ENCODE measurements at regions not wholly inside any gene's neighbourhood (a gene's known extent, or its start where the extent isn't known, plus 50 kb on each side); places are given as distances from the start of the nearest gene placed in this dataset.

DNA sequence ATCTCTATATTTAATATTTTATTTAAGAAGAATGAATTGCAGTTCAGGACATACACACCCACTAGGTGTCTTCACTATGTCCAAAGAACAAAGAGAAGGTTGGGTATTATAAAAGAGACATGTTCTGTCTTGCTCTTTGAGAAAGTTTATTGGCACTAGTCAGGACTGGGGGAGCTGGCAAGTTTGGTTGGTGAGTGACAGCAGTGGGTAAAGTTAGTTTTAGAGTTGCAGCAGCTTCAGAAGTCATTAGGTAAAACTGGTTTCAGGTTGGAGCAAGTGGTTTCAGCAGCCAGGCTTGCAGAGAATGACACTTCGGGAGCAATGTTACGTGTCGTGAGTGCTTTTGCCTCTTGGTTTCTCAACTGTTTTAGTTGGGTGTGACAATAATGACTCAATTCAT lies 142.2 kb upstream of the HS3ST3A1 start:
- no peaks in the 10 kb centered on the region for H3K9me2 ChIP-seq (ENCODE audit: insufficient read depth)
- Mint-ChIP-seq H3K4me1 (no peaks in the 10 kb centered on the region), H3K9me3 (0 out of 3 replicates have a peak, but pooled peaks cover 3% of the 10 kb centered on the region), H3K27ac (no peak overlapping the region), H3K36me3 (ENCODE audit: low read depth) (peaks cover 3% of the 10 kb centered on the region), H3K4me3 (no peak overlapping the region), H3K27me3 (ENCODE audit: insufficient read depth, low read depth, poor library complexity) (peaks cover 3% of the 10 kb centered on the region)
- no peak for DNase-seq (ENCODE audit: low spot score)
- no peaks in the 10 kb centered on the region for H3K36me3 ChIP-seq (ENCODE audit: insufficient read depth)
- no peak overlapping the region for H2AFZ ChIP-seq
- TF ChIP-seq POLR2AphosphoS5 (IDR thresholded peaks at IDR 0.05; ENCODE audit: low read depth), result no peak
- no peak for TF ChIP-seq EZH2 (IDR thresholded peaks at IDR 0.05; ENCODE audit: low read depth, unreplicated experiment)
- TF ChIP-seq NANOG (IDR thresholded peaks at IDR 0.05; ENCODE audit: borderline replicate concordance), result no peak
- no peak for TF ChIP-seq CREB1 (CRISPR knock-in tag; IDR thresholded peaks at IDR 0.05; ENCODE audit: low read depth)
- no peak for TF ChIP-seq STAT1 (IDR thresholded peaks at IDR 0.05; ENCODE audit: unreplicated experiment)
- TF ChIP-seq, protein P1, sequence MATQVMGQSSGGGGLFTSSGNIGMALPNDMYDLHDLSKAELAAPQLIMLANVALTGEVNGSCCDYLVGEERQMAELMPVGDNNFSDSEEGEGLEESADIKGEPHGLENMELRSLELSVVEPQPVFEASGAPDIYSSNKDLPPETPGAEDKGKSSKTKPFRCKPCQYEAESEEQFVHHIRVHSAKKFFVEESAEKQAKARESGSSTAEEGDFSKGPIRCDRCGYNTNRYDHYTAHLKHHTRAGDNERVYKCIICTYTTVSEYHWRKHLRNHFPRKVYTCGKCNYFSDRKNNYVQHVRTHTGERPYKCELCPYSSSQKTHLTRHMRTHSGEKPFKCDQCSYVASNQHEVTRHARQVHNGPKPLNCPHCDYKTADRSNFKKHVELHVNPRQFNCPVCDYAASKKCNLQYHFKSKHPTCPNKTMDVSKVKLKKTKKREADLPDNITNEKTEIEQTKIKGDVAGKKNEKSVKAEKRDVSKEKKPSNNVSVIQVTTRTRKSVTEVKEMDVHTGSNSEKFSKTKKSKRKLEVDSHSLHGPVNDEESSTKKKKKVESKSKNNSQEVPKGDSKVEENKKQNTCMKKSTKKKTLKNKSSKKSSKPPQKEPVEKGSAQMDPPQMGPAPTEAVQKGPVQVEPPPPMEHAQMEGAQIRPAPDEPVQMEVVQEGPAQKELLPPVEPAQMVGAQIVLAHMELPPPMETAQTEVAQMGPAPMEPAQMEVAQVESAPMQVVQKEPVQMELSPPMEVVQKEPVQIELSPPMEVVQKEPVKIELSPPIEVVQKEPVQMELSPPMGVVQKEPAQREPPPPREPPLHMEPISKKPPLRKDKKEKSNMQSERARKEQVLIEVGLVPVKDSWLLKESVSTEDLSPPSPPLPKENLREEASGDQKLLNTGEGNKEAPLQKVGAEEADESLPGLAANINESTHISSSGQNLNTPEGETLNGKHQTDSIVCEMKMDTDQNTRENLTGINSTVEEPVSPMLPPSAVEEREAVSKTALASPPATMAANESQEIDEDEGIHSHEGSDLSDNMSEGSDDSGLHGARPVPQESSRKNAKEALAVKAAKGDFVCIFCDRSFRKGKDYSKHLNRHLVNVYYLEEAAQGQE (IDR thresholded peaks at IDR 0.05; ENCODE audit: unreplicated experiment), result no peak
- no peak for TF ChIP-seq ZNF114 (CRISPR knock-in tag; IDR thresholded peaks at IDR 0.05)
- TF ChIP-seq, protein P2, sequence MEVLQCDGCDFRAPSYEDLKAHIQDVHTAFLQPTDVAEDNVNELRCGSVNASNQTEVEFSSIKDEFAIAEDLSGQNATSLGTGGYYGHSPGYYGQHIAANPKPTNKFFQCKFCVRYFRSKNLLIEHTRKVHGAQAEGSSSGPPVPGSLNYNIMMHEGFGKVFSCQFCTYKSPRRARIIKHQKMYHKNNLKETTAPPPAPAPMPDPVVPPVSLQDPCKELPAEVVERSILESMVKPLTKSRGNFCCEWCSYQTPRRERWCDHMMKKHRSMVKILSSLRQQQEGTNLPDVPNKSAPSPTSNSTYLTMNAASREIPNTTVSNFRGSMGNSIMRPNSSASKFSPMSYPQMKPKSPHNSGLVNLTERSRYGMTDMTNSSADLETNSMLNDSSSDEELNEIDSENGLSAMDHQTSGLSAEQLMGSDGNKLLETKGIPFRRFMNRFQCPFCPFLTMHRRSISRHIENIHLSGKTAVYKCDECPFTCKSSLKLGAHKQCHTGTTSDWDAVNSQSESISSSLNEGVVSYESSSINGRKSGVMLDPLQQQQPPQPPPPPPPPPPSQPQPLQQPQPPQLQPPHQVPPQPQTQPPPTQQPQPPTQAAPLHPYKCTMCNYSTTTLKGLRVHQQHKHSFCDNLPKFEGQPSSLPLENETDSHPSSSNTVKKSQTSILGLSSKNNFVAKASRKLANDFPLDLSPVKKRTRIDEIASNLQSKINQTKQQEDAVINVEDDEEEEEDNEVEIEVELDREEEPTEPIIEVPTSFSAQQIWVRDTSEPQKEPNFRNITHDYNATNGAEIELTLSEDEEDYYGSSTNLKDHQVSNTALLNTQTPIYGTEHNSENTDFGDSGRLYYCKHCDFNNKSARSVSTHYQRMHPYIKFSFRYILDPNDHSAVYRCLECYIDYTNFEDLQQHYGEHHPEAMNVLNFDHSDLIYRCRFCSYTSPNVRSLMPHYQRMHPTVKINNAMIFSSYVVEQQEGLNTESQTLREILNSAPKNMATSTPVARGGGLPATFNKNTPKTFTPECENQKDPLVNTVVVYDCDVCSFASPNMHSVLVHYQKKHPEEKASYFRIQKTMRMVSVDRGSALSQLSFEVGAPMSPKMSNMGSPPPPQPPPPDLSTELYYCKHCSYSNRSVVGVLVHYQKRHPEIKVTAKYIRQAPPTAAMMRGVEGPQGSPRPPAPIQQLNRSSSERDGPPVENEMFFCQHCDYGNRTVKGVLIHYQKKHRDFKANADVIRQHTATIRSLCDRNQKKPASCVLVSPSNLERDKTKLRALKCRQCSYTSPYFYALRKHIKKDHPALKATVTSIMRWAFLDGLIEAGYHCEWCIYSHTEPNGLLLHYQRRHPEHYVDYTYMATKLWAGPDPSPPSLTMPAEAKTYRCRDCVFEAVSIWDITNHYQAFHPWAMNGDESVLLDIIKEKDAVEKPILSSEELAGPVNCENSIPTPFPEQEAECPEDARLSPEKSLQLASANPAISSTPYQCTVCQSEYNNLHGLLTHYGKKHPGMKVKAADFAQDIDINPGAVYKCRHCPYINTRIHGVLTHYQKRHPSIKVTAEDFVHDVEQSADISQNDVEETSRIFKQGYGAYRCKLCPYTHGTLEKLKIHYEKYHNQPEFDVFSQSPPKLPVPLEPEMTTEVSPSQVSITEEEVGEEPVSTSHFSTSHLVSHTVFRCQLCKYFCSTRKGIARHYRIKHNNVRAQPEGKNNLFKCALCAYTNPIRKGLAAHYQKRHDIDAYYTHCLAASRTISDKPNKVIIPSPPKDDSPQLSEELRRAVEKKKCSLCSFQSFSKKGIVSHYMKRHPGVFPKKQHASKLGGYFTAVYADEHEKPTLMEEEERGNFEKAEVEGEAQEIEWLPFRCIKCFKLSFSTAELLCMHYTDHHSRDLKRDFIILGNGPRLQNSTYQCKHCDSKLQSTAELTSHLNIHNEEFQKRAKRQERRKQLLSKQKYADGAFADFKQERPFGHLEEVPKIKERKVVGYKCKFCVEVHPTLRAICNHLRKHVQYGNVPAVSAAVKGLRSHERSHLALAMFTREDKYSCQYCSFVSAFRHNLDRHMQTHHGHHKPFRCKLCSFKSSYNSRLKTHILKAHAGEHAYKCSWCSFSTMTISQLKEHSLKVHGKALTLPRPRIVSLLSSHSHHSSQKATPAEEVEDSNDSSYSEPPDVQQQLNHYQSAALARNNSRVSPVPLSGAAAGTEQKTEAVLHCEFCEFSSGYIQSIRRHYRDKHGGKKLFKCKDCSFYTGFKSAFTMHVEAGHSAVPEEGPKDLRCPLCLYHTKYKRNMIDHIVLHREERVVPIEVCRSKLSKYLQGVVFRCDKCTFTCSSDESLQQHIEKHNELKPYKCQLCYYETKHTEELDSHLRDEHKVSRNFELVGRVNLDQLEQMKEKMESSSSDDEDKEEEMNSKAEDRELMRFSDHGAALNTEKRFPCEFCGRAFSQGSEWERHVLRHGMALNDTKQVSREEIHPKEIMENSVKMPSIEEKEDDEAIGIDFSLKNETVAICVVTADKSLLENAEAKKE (CRISPR knock-in tag; IDR thresholded peaks at IDR 0.05), result no peak
- TF ChIP-seq, protein P3, sequence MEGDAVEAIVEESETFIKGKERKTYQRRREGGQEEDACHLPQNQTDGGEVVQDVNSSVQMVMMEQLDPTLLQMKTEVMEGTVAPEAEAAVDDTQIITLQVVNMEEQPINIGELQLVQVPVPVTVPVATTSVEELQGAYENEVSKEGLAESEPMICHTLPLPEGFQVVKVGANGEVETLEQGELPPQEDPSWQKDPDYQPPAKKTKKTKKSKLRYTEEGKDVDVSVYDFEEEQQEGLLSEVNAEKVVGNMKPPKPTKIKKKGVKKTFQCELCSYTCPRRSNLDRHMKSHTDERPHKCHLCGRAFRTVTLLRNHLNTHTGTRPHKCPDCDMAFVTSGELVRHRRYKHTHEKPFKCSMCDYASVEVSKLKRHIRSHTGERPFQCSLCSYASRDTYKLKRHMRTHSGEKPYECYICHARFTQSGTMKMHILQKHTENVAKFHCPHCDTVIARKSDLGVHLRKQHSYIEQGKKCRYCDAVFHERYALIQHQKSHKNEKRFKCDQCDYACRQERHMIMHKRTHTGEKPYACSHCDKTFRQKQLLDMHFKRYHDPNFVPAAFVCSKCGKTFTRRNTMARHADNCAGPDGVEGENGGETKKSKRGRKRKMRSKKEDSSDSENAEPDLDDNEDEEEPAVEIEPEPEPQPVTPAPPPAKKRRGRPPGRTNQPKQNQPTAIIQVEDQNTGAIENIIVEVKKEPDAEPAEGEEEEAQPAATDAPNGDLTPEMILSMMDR (conservative IDR thresholded peaks at IDR 0.05; ENCODE audit: low read depth in 2 of 2), result no peak
- no peak for TF ChIP-seq JUNB (IDR thresholded peaks at IDR 0.05; ENCODE audit: unreplicated experiment)
- no peak for TF ChIP-seq EZH2phosphoT487 (IDR thresholded peaks at IDR 0.05; ENCODE audit: unreplicated experiment)
- TF ChIP-seq, protein P4, sequence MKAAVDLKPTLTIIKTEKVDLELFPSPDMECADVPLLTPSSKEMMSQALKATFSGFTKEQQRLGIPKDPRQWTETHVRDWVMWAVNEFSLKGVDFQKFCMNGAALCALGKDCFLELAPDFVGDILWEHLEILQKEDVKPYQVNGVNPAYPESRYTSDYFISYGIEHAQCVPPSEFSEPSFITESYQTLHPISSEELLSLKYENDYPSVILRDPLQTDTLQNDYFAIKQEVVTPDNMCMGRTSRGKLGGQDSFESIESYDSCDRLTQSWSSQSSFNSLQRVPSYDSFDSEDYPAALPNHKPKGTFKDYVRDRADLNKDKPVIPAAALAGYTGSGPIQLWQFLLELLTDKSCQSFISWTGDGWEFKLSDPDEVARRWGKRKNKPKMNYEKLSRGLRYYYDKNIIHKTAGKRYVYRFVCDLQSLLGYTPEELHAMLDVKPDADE (IDR thresholded peaks at IDR 0.05), result no peak
- no peak for TF ChIP-seq ZNF331 (CRISPR knock-in tag; IDR thresholded peaks at IDR 0.05; ENCODE audit: low read depth)
- no peaks in the 10 kb centered on the region for H3K4me1 ChIP-seq (ENCODE audit: insufficient read depth)
- no peak for ATAC-seq
- no peaks in the 10 kb centered on the region for H4K20me1 ChIP-seq (replicated peaks; ENCODE audit: insufficient read depth)
- no peaks in the 10 kb centered on the region for H3K27me3 ChIP-seq (ENCODE audit: insufficient read depth)
- H3K4me3 ChIP-seq, result no peak overlapping the region
- no peaks in the 10 kb centered on the region for H3K79me2 ChIP-seq (replicated peaks; ENCODE audit: insufficient read depth)
- no peaks in the 10 kb centered on the region for H3F3A ChIP-seq (replicated peaks; ENCODE audit: low read depth)
- no peak overlapping the region for H3K4me2 ChIP-seq
- H3K27ac ChIP-seq (ENCODE audit: low read depth), result no peak overlapping the region

Data from GM23338 (cell line).